ENCODE measurements at regions not wholly inside any gene's neighbourhood (a gene's known extent, or its start where the extent isn't known, plus 50 kb on each side); places are given as distances from the start of the nearest gene placed in this dataset.

DNA sequence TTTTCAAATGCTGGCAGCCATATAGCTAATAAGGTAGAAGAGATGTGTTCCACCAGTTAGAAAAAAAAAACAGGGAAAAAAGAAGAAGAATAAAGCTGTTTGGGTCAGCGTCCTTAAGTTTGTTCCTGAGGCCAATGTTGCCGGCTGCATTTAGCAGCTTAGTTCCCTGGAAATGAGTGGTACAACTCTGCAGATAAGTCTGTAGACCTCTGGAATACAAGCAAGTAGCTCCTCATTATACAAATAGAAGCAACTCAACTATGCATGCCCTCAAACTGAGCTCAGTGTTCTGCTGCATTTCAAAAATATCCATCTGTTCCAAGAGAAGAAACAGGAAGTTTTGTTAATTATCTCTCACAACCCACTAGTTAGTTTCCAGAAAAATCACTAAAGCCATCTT, 181.2 kb upstream of the PKN2 start:
- TF ChIP-seq, protein P1, sequence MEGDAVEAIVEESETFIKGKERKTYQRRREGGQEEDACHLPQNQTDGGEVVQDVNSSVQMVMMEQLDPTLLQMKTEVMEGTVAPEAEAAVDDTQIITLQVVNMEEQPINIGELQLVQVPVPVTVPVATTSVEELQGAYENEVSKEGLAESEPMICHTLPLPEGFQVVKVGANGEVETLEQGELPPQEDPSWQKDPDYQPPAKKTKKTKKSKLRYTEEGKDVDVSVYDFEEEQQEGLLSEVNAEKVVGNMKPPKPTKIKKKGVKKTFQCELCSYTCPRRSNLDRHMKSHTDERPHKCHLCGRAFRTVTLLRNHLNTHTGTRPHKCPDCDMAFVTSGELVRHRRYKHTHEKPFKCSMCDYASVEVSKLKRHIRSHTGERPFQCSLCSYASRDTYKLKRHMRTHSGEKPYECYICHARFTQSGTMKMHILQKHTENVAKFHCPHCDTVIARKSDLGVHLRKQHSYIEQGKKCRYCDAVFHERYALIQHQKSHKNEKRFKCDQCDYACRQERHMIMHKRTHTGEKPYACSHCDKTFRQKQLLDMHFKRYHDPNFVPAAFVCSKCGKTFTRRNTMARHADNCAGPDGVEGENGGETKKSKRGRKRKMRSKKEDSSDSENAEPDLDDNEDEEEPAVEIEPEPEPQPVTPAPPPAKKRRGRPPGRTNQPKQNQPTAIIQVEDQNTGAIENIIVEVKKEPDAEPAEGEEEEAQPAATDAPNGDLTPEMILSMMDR (IDR thresholded peaks at IDR 0.05 in 8 of 11, conservative IDR thresholded peaks at IDR 0.05 in 3 of 11), result no peak
- TF ChIP-seq POLR2A (IDR thresholded peaks at IDR 0.05), result no peak
